Caco-2 (cell line): ENCODE measurements at regions not wholly inside any gene's neighbourhood (a gene's known extent, or its start where the extent isn't known, plus 50 kb on each side); places are given as distances from the start of the nearest gene placed in this dataset.

Source experiments
- BruUV-seq: library from RNA; stranded (reverse); fragments of 400-500 nt; replicated peaks from 2 replicates; lab custom pipeline; 2021; lab: Mats Ljungman, UMichigan
- CTCF ChIA-PET: fragments of 300-600 bp; sonication (Branson Sonifier 250); formaldehyde crosslinking; loops from one replicate; lab custom pipeline; 2022; ENCODE audit warnings: antibody characterized with exemption; lab: Charles Lee
- POLR2A ChIA-PET: fragments of 300-600 bp; sonication (Branson Sonifier 250); formaldehyde crosslinking; loops from one replicate; lab custom pipeline; 2022; ENCODE audit warnings: antibody characterized with exemption; lab: Charles Lee
- DNase-seq, 2 experiments: peaks; one replicate each; pipeline versions ENCODE4 v3.0.0 to v3.0.0-alpha.2; 2020 to 2022
- H3K27me3 ChIP-seq: replicated peaks from 2 replicates; pipeline ENCODE4 v1.6.0; 2011; ENCODE audit warnings: low read length; ENCODE audit not compliant: control insufficient read depth, insufficient read depth
- H3K36me3 ChIP-seq: 2 replicates; pipeline ENCODE4 v1.5.1; 2011; ENCODE audit warnings: low read length; ENCODE audit not compliant: control insufficient read depth, insufficient read depth
- H3K4me1 ChIP-seq: fragments of 250-450 bp; sonication (Bioruptor Pico); 2 replicates; pipeline ENCODE4 v1.5.1; 2020; ENCODE audit warnings: mild to moderate bottlenecking
- H3K4me3 ChIP-seq: 2 replicates; pipeline ENCODE4 v1.5.1; 2011; ENCODE audit warnings: low read depth, mild to moderate bottlenecking, control low read depth, low read length
- H3K9me3 ChIP-seq: fragments of 250-450 bp; sonication (Bioruptor Pico); 2 replicates; pipeline ENCODE4 v1.5.1; 2020; ENCODE audit warnings: mild to moderate bottlenecking, moderate library complexity
- H3K27ac Mint-ChIP-seq: one replicate; pipeline ENCODE4 v1.8.0; 2022; ENCODE audit warnings: mixed read lengths; ENCODE audit not compliant: unreplicated experiment
- H3K27me3 Mint-ChIP-seq: one replicate; pipeline ENCODE4 v1.8.0; 2022; ENCODE audit warnings: mixed read lengths; ENCODE audit not compliant: insufficient read depth, unreplicated experiment
- H3K36me3 Mint-ChIP-seq: one replicate; pipeline ENCODE4 v1.8.0; 2022; ENCODE audit warnings: mild to moderate bottlenecking, mixed read lengths; ENCODE audit not compliant: insufficient read depth, unreplicated experiment
- H3K4me1 Mint-ChIP-seq: one replicate; pipeline ENCODE4 v1.8.0; 2022; ENCODE audit warnings: low read depth, mixed read lengths; ENCODE audit not compliant: unreplicated experiment
- H3K4me3 Mint-ChIP-seq: one replicate; pipeline ENCODE4 v1.8.0; 2022; ENCODE audit warnings: mild to moderate bottlenecking, moderate library complexity, mixed read lengths; ENCODE audit not compliant: unreplicated experiment
- H3K9me3 Mint-ChIP-seq: one replicate; pipeline ENCODE4 v1.8.0; 2022; ENCODE audit warnings: mixed read lengths; ENCODE audit not compliant: unreplicated experiment
- intact Hi-C: fragments of 100-400 bp; cut with micrococcal nuclease; formaldehyde crosslinking; loops from one replicate; pipeline ENCODE4 v1.10.0; 2022; ENCODE audit not compliant: unreplicated experiment
- TF ChIP-seq, protein P1 (sequence below), 2 experiments: fragments of 200-600 bp in 1 of 2; IDR thresholded peaks; 1 replicate in 1 of 2; 2 replicates in 1 of 2; pipeline versions ENCODE4 v1.5.1 to v1.8.0; 2011 to 2022; ENCODE audit warnings: antibody characterized with exemption in 1 of 2, control low read depth in 1 of 2, inconsistent platforms in 1 of 2, low read depth in 1 of 2, low read length in 1 of 2, mild to moderate bottlenecking in 1 of 2, moderate library complexity in 1 of 2; ENCODE audit not compliant: insufficient read depth in 1 of 2, severe bottlenecking in 1 of 2, unreplicated experiment in 1 of 2

DNA sequence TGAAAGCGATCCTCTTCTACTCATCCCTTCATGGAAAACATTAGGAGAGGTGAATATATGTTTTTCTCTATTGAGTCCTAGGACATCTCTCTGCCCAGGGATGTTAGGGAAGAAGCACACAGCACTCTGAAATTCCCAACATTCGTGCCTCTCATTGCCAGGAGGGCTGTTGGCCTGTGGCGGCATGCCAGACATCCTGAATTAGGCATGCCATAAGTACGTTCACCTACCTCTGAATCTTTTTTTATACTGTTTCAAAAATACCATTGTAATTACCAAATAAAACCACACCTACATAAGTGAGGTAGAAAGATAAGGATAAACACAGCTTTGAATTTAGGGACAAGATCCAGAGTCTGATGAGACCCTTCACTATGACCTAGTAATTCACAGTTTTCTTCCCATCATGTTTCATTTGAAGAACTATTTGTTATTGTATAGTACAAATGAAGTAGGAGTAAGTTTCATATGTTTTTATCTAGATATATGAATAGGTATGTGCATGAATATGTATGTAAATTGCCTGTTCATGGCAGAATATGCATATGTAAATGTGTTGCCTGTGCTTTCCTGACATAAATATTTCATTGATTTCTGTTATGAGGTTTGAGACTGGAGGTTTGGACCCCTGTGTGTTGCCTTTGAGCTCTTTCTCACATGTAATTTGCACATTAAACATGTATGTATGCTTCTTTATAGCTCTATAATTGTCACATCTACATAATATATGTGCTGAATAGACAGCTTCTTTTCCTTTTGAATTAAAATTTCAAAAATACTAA lies 66.6 kb upstream of the STAM2 start:
- Mint-ChIP-seq H3K9me3 (peaks cover 13% of the 10 kb centered on the region), H3K27me3 (no peaks in the 10 kb centered on the region), H3K27ac (no peak overlapping the region), H3K4me1 (peaks cover 8% of the 10 kb centered on the region), H3K4me3 (no peak overlapping the region), H3K36me3 (no peaks in the 10 kb centered on the region)
- Histone ChIP-seq H3K27me3 (no peaks in the 10 kb centered on the region), H3K4me1 (peaks cover 19% of the 10 kb centered on the region), H3K36me3 (no peaks in the 10 kb centered on the region), H3K9me3 (0 out of 2 replicates have a peak, but pooled peaks cover 7% of the 10 kb centered on the region), H3K4me3 (no peak overlapping the region)
- no peak for DNase-seq
- intact Hi-C loops: loop anchor here (2.0 to 5.0 kb wide), 2 partner anchors 13 to 50 kb away; no protein-coding TSS in a partner anchor
- BruUV-seq: no TSS peak
- ChIA-PET CTCF (no interaction called here), POLR2A (no interaction called here)
- TF ChIP-seq, protein P1, sequence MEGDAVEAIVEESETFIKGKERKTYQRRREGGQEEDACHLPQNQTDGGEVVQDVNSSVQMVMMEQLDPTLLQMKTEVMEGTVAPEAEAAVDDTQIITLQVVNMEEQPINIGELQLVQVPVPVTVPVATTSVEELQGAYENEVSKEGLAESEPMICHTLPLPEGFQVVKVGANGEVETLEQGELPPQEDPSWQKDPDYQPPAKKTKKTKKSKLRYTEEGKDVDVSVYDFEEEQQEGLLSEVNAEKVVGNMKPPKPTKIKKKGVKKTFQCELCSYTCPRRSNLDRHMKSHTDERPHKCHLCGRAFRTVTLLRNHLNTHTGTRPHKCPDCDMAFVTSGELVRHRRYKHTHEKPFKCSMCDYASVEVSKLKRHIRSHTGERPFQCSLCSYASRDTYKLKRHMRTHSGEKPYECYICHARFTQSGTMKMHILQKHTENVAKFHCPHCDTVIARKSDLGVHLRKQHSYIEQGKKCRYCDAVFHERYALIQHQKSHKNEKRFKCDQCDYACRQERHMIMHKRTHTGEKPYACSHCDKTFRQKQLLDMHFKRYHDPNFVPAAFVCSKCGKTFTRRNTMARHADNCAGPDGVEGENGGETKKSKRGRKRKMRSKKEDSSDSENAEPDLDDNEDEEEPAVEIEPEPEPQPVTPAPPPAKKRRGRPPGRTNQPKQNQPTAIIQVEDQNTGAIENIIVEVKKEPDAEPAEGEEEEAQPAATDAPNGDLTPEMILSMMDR (IDR thresholded peaks at IDR 0.05; ENCODE audit: insufficient read depth in 1 of 2, low read depth in 1 of 2, low read length in 1 of 2, severe bottlenecking in 1 of 2, unreplicated experiment in 1 of 2): no peak

DNA sequence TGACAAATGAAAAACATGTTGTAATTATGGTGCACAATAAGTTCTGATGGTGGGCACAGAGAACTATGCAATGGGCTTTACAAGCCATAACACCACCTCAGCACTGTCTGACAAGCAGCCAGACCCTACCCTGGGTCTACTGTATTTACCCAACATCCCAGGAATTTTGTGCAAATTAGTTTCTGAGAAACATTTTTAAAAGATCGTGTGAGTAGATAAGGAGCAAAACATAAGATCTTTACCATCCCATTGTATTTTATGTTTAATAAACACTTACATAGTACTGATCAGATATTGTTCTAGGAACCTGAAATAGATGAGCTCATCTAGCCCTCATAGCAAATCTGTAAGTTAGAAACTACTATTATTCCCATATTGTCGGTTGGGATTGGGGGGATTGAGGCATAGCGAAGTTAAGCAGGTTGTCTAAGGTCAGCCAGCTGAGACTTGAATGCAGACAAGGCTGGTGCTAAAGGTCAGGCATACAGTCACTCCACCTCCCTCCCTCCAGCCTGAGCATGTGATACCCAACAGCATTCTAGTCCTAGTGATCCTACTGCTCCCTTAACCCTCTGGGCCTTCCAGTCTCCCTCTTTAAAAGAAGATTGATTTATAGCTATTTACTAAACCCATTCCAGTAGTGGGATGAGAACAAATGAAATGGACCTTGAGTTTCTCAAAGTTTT lies 67.4 kb upstream of the STAM2 start:
- Histone ChIP-seq H3K4me3 (no peak overlapping the region), H3K4me1 (peaks cover 19% of the 10 kb centered on the region), H3K9me3 (0 out of 2 replicates have a peak, but pooled peaks cover 7% of the 10 kb centered on the region), H3K36me3 (no peaks in the 10 kb centered on the region), H3K27me3 (no peaks in the 10 kb centered on the region)
- H3K27ac Mint-ChIP-seq: no peak overlapping the region
- H3K9me3 Mint-ChIP-seq: peaks cover 13% of the 10 kb centered on the region
- BruUV-seq: no TSS peak
- intact Hi-C loops: loop anchor here (2.0 to 5.0 kb wide), 2 partner anchors 14 to 51 kb away; no protein-coding TSS in a partner anchor
- H3K27me3 Mint-ChIP-seq: no peaks in the 10 kb centered on the region
- H3K36me3 Mint-ChIP-seq: no peaks in the 10 kb centered on the region
- DNase-seq: peak; percentile 76 to 83
- no peak overlapping the region for H3K4me3 Mint-ChIP-seq
- ChIA-PET CTCF (no interaction called here), POLR2A (no interaction called here)
- TF ChIP-seq, protein P1 (IDR thresholded peaks at IDR 0.05; ENCODE audit: insufficient read depth in 1 of 2, low read depth in 1 of 2, low read length in 1 of 2, severe bottlenecking in 1 of 2, unreplicated experiment in 1 of 2): no peak
- H3K4me1 Mint-ChIP-seq: peaks cover 8% of the 10 kb centered on the region

DNA sequence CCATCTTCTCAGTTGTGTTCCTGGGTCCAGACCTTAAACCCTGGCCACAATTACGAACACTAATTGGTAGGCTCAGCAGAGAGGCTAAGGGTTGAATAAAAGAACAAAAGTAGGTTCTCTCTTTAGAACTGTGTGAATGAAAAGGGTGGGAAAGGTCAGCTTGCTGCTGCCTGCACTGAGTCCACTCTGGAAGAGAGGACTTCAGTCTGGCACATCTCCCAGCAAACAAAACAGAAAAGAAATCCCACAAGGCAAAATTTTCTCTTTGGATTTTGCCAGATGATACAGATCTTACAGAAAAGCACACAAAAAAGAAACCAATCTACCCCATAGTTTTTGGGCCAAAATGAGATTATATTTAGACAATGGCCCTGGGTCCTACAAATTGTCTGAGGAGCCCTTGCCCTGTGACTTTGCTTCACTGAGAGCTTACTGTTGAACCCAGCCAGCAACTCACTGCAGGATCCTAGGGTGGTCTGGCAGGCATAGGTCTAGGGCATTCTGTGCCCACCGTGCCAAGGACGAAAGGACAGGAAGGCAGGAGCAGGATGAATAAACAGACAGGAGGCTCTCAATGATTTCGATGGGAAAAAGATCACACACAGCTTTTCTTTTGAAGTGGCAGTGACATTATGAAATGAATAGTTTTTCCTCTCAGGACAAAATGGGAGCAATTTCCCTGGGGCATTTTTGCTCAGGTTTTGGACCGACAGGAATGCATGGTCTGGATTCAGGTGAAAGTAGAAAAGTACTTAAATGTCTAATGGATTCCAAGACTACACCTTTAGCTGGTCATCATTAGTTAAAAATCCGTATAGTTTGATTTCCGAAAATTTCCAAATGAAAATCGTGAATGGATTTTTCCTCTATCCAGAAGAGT lies 68.4 kb upstream of the STAM2 start:
- Mint-ChIP-seq H3K4me3 (no peak overlapping the region), H3K27me3 (no peaks in the 10 kb centered on the region), H3K9me3 (peaks cover 13% of the 10 kb centered on the region), H3K36me3 (no peaks in the 10 kb centered on the region), H3K27ac (no peak overlapping the region), H3K4me1 (peaks cover 8% of the 10 kb centered on the region)
- no peaks in the 10 kb centered on the region for H3K36me3 ChIP-seq
- TF ChIP-seq, protein P1 (IDR thresholded peaks at IDR 0.05; ENCODE audit: insufficient read depth in 1 of 2, low read depth in 1 of 2, low read length in 1 of 2, severe bottlenecking in 1 of 2, unreplicated experiment in 1 of 2): no peak
- no peaks in the 10 kb centered on the region for H3K27me3 ChIP-seq
- peaks cover 19% of the 10 kb centered on the region for H3K4me1 ChIP-seq
- intact Hi-C loops: loop anchor here (2.0 to 5.0 kb wide), 2 partner anchors 15 to 52 kb away; no protein-coding TSS in a partner anchor
- DNase-seq: no peak
- CTCF ChIA-PET: no interaction called here
- H3K9me3 ChIP-seq: 0 out of 2 replicates have a peak, but pooled peaks cover 7% of the 10 kb centered on the region
- no TSS peak for BruUV-seq
- POLR2A ChIA-PET: no interaction called here
- H3K4me3 ChIP-seq: no peak overlapping the region
